Adrenal gland (tissue), 9 donors: ENCODE measurements at regions not wholly inside any gene's neighbourhood (a gene's known extent, or its start where the extent isn't known, plus 50 kb on each side); places are given as distances from the start of the nearest gene placed in this dataset.

Source experiments
- DNase-seq, 7 donors: peaks; one replicate each; pipeline ENCODE4 v3.0.0-alpha.2; 2019 to 2020
- H3K27ac ChIP-seq, 5 donors: fragments of 200-600 bp; sonication (generic) in 4 of 5; 1 replicate in 3 of 5; 2 replicates in 2 of 5; pipeline versions ENCODE4 v1.5.1 to v1.8.0; 2016 to 2020; ENCODE audit warnings: mild to moderate bottlenecking in 1 of 5
- H3K27me3 ChIP-seq: fragments of 200-600 bp; 2 replicates; pipeline ENCODE4 v1.8.0; 2021
- H3K36me3 ChIP-seq, 2 donors: fragments of 200-600 bp; replicated peaks in 1 of 2; 1 replicate in 1 of 2; 2 replicates in 1 of 2; pipeline versions ENCODE4 v1.5.1 to v1.8.0; 2018 to 2022
- H3K4me1 ChIP-seq, 2 donors: fragments of 200-600 bp; replicated peaks in 1 of 2; 1 replicate in 1 of 2; 2 replicates in 1 of 2; pipeline versions ENCODE4 v1.5.1 to v1.8.0; 2018 to 2021
- H3K4me3 ChIP-seq, 4 donors: fragments of 200-600 bp; sonication (generic) in 3 of 4; one replicate each; pipeline ENCODE4 v1.5.1; 2016 to 2018
- H3K9me3 ChIP-seq, 3 donors: fragments of 200-600 bp; sonication (generic) in 1 of 3; replicated peaks in 1 of 3; 1 replicate in 2 of 3; 2 replicates in 1 of 3; pipeline versions ENCODE4 v1.5.1 to v1.8.0; 2016 to 2021
- POLR2A ChIP-seq, 2 donors: fragments of 450-650 bp; IDR thresholded peaks; one replicate each; pipeline ENCODE4 v1.6.1; 2017; ENCODE audit warnings: antibody characterized with exemption in 2 of 2, mild to moderate bottlenecking in 2 of 2, moderate library complexity in 1 of 2
- WGBS, 4 donors: extraction: QIAGEN DNeasy Blood & Tissue Kit in 2 of 4; methylation state at CpG; one replicate each; pipeline versions ENCODE4 v1.1.5 to v1.1.7; 2013 to 2017; 5-methylcytosine and 5-hydroxymethylcytosine counted together
- intact Hi-C, 2 donors: fragments of 100-400 bp; cut with DNase I; formaldehyde crosslinking; loops; one replicate each; pipeline versions ENCODE4 v1.14.1 to v1.15.0; 2022 to 2023
- TF ChIP-seq, protein P1 (sequence below), 6 experiments: fragments of 450-650 bp in 4 of 6; fragments of 200-600 bp in 2 of 6; sonication (generic) in 1 of 6; IDR thresholded peaks; 1 replicate in 5 of 6; 2 replicates in 1 of 6; pipeline versions ENCODE4 v1.5.1 to v1.8.0; 2016 to 2021; ENCODE audit warnings: antibody characterized with exemption in 6 of 6, mild to moderate bottlenecking in 2 of 6, moderate library complexity in 1 of 6
- donor health status: healthy with polysubstance abuse.
- donor health status: Bipolar disorder and iron deficiency.
- donor health status: DM: yes; HTN: yes; CAD: no.
- donor health status: DM: no; HTN: no; CAD: no.
- donor health status: DM: no; HTN: no; CAD: no.

DNA sequence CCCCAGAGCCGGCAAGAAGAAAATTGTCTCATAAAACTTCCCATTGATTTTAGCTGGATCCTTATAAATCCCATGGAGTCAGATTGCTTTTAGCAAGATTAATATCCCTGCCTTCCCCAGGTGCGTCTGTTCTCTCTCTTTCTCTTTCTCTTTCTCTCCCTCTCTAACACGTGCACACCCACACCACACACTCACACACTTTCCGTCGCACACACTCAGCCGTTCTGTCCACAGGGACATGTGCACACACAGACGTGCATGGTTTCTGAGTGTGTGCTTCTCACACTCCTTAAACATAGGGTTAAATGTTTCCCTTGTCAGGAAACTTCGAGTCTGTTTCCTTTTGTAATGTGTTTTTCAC is 98.7 kb upstream of the NFIA start:
- TF ChIP-seq, protein P1, sequence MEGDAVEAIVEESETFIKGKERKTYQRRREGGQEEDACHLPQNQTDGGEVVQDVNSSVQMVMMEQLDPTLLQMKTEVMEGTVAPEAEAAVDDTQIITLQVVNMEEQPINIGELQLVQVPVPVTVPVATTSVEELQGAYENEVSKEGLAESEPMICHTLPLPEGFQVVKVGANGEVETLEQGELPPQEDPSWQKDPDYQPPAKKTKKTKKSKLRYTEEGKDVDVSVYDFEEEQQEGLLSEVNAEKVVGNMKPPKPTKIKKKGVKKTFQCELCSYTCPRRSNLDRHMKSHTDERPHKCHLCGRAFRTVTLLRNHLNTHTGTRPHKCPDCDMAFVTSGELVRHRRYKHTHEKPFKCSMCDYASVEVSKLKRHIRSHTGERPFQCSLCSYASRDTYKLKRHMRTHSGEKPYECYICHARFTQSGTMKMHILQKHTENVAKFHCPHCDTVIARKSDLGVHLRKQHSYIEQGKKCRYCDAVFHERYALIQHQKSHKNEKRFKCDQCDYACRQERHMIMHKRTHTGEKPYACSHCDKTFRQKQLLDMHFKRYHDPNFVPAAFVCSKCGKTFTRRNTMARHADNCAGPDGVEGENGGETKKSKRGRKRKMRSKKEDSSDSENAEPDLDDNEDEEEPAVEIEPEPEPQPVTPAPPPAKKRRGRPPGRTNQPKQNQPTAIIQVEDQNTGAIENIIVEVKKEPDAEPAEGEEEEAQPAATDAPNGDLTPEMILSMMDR (IDR thresholded peaks at IDR 0.05) = no peak
- TF ChIP-seq POLR2A (IDR thresholded peaks at IDR 0.05) = no peak
- DNase-seq = no peak
- Histone ChIP-seq H3K4me1 (peaks cover 0 to 5% of the 10 kb centered on the region in 2 donors), H3K36me3 (no peaks in the 10 kb centered on the region), H3K4me3 (no peak overlapping the region), H3K27me3 (no peaks in the 10 kb centered on the region), H3K9me3 (no peaks in the 10 kb centered on the region), H3K27ac (peak overlapping the region in 2 of 5 donors; percentile 65 to 70)
- intact Hi-C loops = loop anchor here in 1 of 2 donors (5.0 kb wide), 1 partner anchor 59 kb away; no protein-coding TSS in a partner anchor
- WGBS, 4 donors = 57 to 71% (median 68%) methylated on average over 8 of the region's 8 CpGs

DNA sequence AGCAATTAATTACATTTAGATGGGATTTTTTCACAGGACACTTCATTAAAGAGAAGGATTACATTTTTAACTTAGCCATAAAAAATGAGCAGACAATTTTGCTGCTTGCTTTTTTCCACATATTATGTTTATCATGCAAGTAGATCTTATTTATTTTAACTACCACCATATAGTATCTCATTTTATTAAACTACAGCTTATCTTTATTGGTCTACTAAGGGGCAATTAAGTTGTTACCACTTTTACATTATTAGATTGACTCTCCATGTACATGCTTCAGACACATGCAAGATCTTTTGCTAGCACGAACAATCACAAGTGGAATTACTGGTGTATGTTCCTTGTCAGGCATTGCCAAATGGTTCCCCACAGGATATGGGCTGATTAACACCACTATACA is 99.8 kb upstream of the NFIA start:
- Histone ChIP-seq H3K36me3 (no peaks in the 10 kb centered on the region), H3K27me3 (no peaks in the 10 kb centered on the region), H3K9me3 (no peaks in the 10 kb centered on the region), H3K27ac (no peak overlapping the region), H3K4me1 (peaks cover 0 to 5% of the 10 kb centered on the region in 2 donors), H3K4me3 (no peak overlapping the region)
- intact Hi-C loops = loop anchor here in 1 of 2 donors (5.0 kb wide), 1 partner anchor 60 kb away; no protein-coding TSS in a partner anchor
- TF ChIP-seq, protein P1 (IDR thresholded peaks at IDR 0.05) = no peak
- TF ChIP-seq POLR2A (IDR thresholded peaks at IDR 0.05) = no peak
- no peak for DNase-seq
- 72 to 88% (median 80%) methylated on average over 1 of the region's 1 CpG for WGBS, 4 donors

DNA sequence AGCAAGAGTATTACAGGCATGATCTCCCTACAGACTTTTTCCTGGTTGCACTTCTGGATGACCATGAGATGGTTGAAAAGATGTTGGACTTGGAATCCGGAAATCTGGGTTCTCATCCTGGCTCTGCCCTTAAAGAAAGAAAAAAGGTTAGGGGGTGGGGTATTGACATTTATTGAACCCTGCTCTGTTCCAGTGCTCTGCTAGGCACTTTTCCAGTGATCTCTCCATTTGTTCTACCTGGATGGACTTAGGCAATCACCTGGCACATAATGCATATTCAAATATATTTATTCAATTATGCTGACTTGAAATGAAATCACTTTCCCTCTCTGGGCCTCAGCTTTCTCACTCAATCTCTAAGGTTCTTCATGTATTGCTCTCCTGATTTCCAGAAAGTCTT is 101.0 kb upstream of the NFIA start:
- no peaks in the 10 kb centered on the region for H3K36me3 ChIP-seq
- TF ChIP-seq POLR2A (IDR thresholded peaks at IDR 0.05) = no peak
- TF ChIP-seq, protein P1 (IDR thresholded peaks at IDR 0.05) = no peak
- no peak for DNase-seq
- peaks cover 0 to 5% of the 10 kb centered on the region in 2 donors for H3K4me1 ChIP-seq
- no peak overlapping the region for H3K27ac ChIP-seq
- intact Hi-C loops = loop anchor here in 1 of 2 donors (5.0 kb wide), 1 partner anchor 61 kb away; no protein-coding TSS in a partner anchor
- WGBS, 4 donors = 89 to 94% (median 93%) methylated on average over 1 of the region's 1 CpG
- no peaks in the 10 kb centered on the region for H3K9me3 ChIP-seq
- H3K27me3 ChIP-seq = no peaks in the 10 kb centered on the region
- no peak overlapping the region for H3K4me3 ChIP-seq

DNA sequence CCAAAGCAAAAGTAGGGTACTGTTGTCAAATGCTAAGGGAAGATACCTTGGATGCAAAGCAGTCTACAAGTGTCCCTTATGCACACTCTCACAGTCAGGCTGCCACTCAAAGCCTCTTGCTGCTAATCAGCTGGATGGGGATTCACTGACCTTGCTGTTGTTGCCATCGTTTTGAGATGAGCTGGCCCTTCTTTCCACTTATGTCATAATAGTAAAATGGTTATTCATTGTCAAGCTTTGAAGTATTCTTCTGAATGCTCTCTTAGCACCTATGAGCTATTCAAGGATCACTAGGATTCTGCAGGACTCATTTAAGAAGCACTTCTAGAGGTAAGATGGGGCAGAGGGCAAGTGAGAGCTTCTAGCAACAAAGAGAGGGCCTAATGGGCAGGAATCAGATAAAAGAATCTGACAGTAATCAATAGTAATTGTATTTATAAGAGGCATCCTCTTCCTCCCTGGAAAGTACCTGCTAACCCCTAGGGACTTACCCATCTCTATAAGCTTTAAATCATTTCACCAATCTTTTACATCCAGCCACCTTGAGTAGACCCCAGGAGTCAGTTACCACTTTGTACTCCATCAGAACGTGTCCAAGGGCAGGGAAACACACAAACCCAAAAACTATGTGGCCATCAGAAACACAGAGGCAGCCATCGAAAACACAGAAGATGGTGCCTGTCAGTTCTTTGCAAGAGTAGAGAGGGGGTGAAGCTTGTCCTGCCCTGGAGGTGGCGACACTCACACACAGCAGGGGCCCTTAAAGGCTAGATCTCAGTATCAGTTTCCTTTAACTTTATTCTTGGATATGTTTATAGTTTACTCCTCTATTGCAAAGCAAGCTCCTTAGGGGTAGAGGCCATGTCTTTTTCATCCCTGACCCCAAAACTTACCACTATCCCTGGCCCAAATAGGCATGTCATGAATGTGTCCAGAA is 103.7 kb upstream of the NFIA start:
- no peaks in the 10 kb centered on the region for H3K4me1 ChIP-seq
- WGBS, 4 donors = 25 to 47% (median 42%) methylated on average over 4 of the region's 4 CpGs
- H3K4me3 ChIP-seq = no peak overlapping the region
- H3K27ac ChIP-seq = no peak overlapping the region
- TF ChIP-seq, protein P1 (IDR thresholded peaks at IDR 0.05) = peak; percentile 35 to 67 (median 64)
- TF ChIP-seq POLR2A (IDR thresholded peaks at IDR 0.05) = no peak
- H3K27me3 ChIP-seq = no peaks in the 10 kb centered on the region
- intact Hi-C loops = loop anchor here in 1 of 2 donors (2.0 kb wide), 1 partner anchor 64 kb away; no protein-coding TSS in a partner anchor
- peak; percentile 54 to 79 (median 64) for DNase-seq
- no peaks in the 10 kb centered on the region for H3K36me3 ChIP-seq
- H3K9me3 ChIP-seq = no peaks in the 10 kb centered on the region
